Loucy (cell line): ENCODE measurements at regions not wholly inside any gene's neighbourhood (a gene's known extent, or its start where the extent isn't known, plus 50 kb on each side); places are given as distances from the start of the nearest gene placed in this dataset.

Experiments used
- H2AFZ ChIP-seq: fragments of 200-600 bp; sonication (generic); 2 replicates; pipeline ENCODE4 v1.6.0; 2016; ENCODE audit warnings: antibody characterized with exemption, mild to moderate bottlenecking, low read length, moderate library complexity
- H3F3A ChIP-seq: fragments of 200-600 bp; 2 replicates; pipeline ENCODE4 v1.6.0; 2016; ENCODE audit warnings: antibody characterized with exemption, low read depth, mild to moderate bottlenecking
- H3K27me3 ChIP-seq: fragments of 200-600 bp; sonication (generic); 2 replicates; pipeline ENCODE4 v1.6.1; 2014; ENCODE audit warnings: low read length, mild to moderate bottlenecking; ENCODE audit not compliant: insufficient read depth, poor library complexity, severe bottlenecking
- H3K36me3 ChIP-seq: fragments of 200-600 bp; sonication (generic); 2 replicates; pipeline ENCODE4 v1.6.1; 2016; ENCODE audit warnings: low read length; ENCODE audit not compliant: insufficient read depth
- H3K4me1 ChIP-seq: fragments of 200-600 bp; sonication (generic); 2 replicates; pipeline ENCODE4 v1.5.1; 2014; ENCODE audit warnings: low read length, mild to moderate bottlenecking; ENCODE audit not compliant: insufficient read depth, poor library complexity, severe bottlenecking
- H3K4me2 ChIP-seq: fragments of 200-600 bp; sonication (generic); 2 replicates; pipeline ENCODE4 v1.6.0; 2014; ENCODE audit warnings: antibody characterized with exemption, low read length, low read depth, mild to moderate bottlenecking; ENCODE audit not compliant: poor library complexity, severe bottlenecking
- H3K4me3 ChIP-seq: fragments of 200-600 bp; sonication (generic); 2 replicates; pipeline ENCODE4 v1.5.1; 2014; ENCODE audit warnings: low read length, mild to moderate bottlenecking, mixed read lengths; ENCODE audit not compliant: poor library complexity, severe bottlenecking
- H3K79me2 ChIP-seq: fragments of 200-600 bp; sonication (generic); 2 replicates; pipeline ENCODE4 v1.6.1; 2014; ENCODE audit warnings: low read length; ENCODE audit not compliant: insufficient read depth
- H3K9ac ChIP-seq: fragments of 200-600 bp; sonication (generic); 2 replicates; pipeline ENCODE4 v1.6.0; 2014; ENCODE audit warnings: mild to moderate bottlenecking, low read depth, low read length, moderate library complexity; ENCODE audit not compliant: poor library complexity, severe bottlenecking
- H3K9me2 ChIP-seq: fragments of 200-600 bp; sonication (generic); replicated peaks from 2 replicates; pipeline ENCODE4 v1.6.1; 2016; ENCODE audit warnings: low read depth, low read length, mixed read lengths
- H3K9me3 ChIP-seq: fragments of 200-600 bp; sonication (generic); 2 replicates; pipeline ENCODE4 v1.6.1; 2014; ENCODE audit warnings: mild to moderate bottlenecking, antibody characterized with exemption, low read length, low read depth; ENCODE audit not compliant: insufficient read depth
- H4K20me1 ChIP-seq: fragments of 200-600 bp; sonication (generic); 2 replicates; pipeline ENCODE4 v1.6.0; 2014; ENCODE audit warnings: antibody characterized with exemption, low read length, mild to moderate bottlenecking; ENCODE audit not compliant: insufficient read depth, poor library complexity, severe bottlenecking
- CTCF ChIP-seq: fragments of 200-600 bp; sonication (generic); conservative IDR thresholded peaks from 2 replicates; pipeline ENCODE4 v1.5.1; 2014; ENCODE audit warnings: mild to moderate bottlenecking, antibody characterized with exemption, low read length
- EZH2phosphoT487 ChIP-seq: fragments of 200-600 bp; IDR thresholded peaks from 2 replicates; pipeline ENCODE4 v1.6.1; 2018; ENCODE audit warnings: antibody characterized with exemption, mild to moderate bottlenecking, moderate library complexity, borderline replicate concordance

- Histone ChIP-seq H3K9me2 (no peaks in the 10 kb centered on the region), H3K9me3 (no peaks in the 10 kb centered on the region), H3K4me3 (no peak overlapping the region), H2AFZ (no peak overlapping the region), H3K4me2 (no peak overlapping the region), H3F3A (no peaks in the 10 kb centered on the region), H3K79me2 (no peaks in the 10 kb centered on the region), H3K9ac (no peak overlapping the region), H3K4me1 (no peaks in the 10 kb centered on the region), H3K27me3 (no peaks in the 10 kb centered on the region), H3K36me3 (no peaks in the 10 kb centered on the region), H4K20me1 (no peaks in the 10 kb centered on the region)
- TF ChIP-seq CTCF (no peak), EZH2phosphoT487 (no peak)
Measured at GRCh38 chr6:66553441-66553840, 846.4 kb upstream of the EYS start.

- Histone ChIP-seq H3K4me3 (no peak overlapping the region), H3K79me2 (no peaks in the 10 kb centered on the region), H3F3A (no peaks in the 10 kb centered on the region), H3K9me2 (no peaks in the 10 kb centered on the region), H3K27me3 (no peaks in the 10 kb centered on the region), H3K9me3 (no peaks in the 10 kb centered on the region), H3K4me1 (no peaks in the 10 kb centered on the region), H3K4me2 (no peak overlapping the region), H3K9ac (no peak overlapping the region), H3K36me3 (no peaks in the 10 kb centered on the region), H2AFZ (no peak overlapping the region), H4K20me1 (no peaks in the 10 kb centered on the region)
- TF ChIP-seq EZH2phosphoT487 (no peak), CTCF (no peak)
Measured at GRCh38 chr6:66538551-66539135, 831.6 kb upstream of the EYS start.

- no peak overlapping the region for H2AFZ ChIP-seq
- H3F3A ChIP-seq, result no peaks in the 10 kb centered on the region
- H3K36me3 ChIP-seq, result no peaks in the 10 kb centered on the region
- H3K4me1 ChIP-seq, result no peaks in the 10 kb centered on the region
- no peaks in the 10 kb centered on the region for H3K9me3 ChIP-seq
- no peak for TF ChIP-seq CTCF
- TF ChIP-seq EZH2phosphoT487, result no peak
- H4K20me1 ChIP-seq, result no peaks in the 10 kb centered on the region
- no peak overlapping the region for H3K4me3 ChIP-seq
- no peak overlapping the region for H3K9ac ChIP-seq
- no peaks in the 10 kb centered on the region for H3K27me3 ChIP-seq
- H3K4me2 ChIP-seq, result no peak overlapping the region
- H3K79me2 ChIP-seq, result no peaks in the 10 kb centered on the region
- no peaks in the 10 kb centered on the region for H3K9me2 ChIP-seq
Measured at GRCh38 chr6:66533921-66534404, 826.9 kb upstream of the EYS start.
